ENCODE measurements at regions not wholly inside any gene's neighbourhood (a gene's known extent, or its start where the extent isn't known, plus 50 kb on each side); places are given as distances from the start of the nearest gene placed in this dataset.

- ATAC-seq = peak; percentile 73
Measured at GRCh38 chr10:90205340-90205739, 503.9 kb downstream of the KIF20B start.

GRCh38 chr10:90213346-90213745 lies 512.0 kb downstream of the KIF20B start:
- no TSS peak for BruUV-seq (replicated peaks)
- POLR2A ChIA-PET (ENCODE audit: unreplicated experiment) = no interaction called here

More at GRCh38 chr10:90205340-90205739, 503.9 kb downstream of the KIF20B start:
- Histone ChIP-seq H3K79me2 (ENCODE audit: low read length) (no peaks in the 10 kb centered on the region), H3K4me2 (ENCODE audit: low read length) (peak overlapping the region; percentile 49), H4K20me1 (ENCODE audit: low read length) (no peaks in the 10 kb centered on the region), H3K4me1 (ENCODE audit: insufficient read depth, low read length) (peaks cover 22% of the 10 kb centered on the region), H3K4me3 (ENCODE audit: low read length) (no peak overlapping the region), H3K9me3 (ENCODE audit: low read length) (no peaks in the 10 kb centered on the region), H3K9me2 (replicated peaks; ENCODE audit: low read length) (no peaks in the 10 kb centered on the region), H3K27ac (ENCODE audit: low read length) (peak overlapping the region; percentile 80), H2AFZ (ENCODE audit: low read length) (no peak overlapping the region), H3K9ac (ENCODE audit: low read length) (no peak overlapping the region), H3K27me3 (ENCODE audit: low read length) (no peaks in the 10 kb centered on the region), H3F3A (ENCODE audit: low read length, unreplicated experiment) (no peaks in the 10 kb centered on the region), H3K36me3 (ENCODE audit: low read depth, low read length) (no peaks in the 10 kb centered on the region)
- TF ChIP-seq CTCF (conservative IDR thresholded peaks at IDR 0.05; ENCODE audit: low read depth, low read length) (no peak), EZH2 (IDR thresholded peaks at IDR 0.05; ENCODE audit: low read length, unreplicated experiment) (no peak), EZH2phosphoT487 (IDR thresholded peaks at IDR 0.05; ENCODE audit: borderline replicate concordance, low read length) (no peak)
- ChIA-PET CTCF (no interaction called here), POLR2A (ENCODE audit: unreplicated experiment) (no interaction called here)
- DNase-seq = peak; percentile 45
- BruUV-seq (replicated peaks) = no TSS peak
- intact Hi-C loops (cut with micrococcal nuclease) = no loop called here

More at GRCh38 chr10:90213346-90213745, 512.0 kb downstream of the KIF20B start:
- Histone ChIP-seq H3K4me3 (ENCODE audit: low read length) (no peak overlapping the region), H3K27ac (ENCODE audit: low read length) (no peak overlapping the region), H2AFZ (ENCODE audit: low read length) (no peak overlapping the region), H3K27me3 (ENCODE audit: low read length) (no peaks in the 10 kb centered on the region), H4K20me1 (ENCODE audit: low read length) (no peaks in the 10 kb centered on the region), H3K9ac (ENCODE audit: low read length) (no peak overlapping the region), H3K4me2 (ENCODE audit: low read length) (no peak overlapping the region), H3F3A (ENCODE audit: low read length, unreplicated experiment) (no peaks in the 10 kb centered on the region), H3K9me3 (ENCODE audit: low read length) (no peaks in the 10 kb centered on the region), H3K36me3 (ENCODE audit: low read depth, low read length) (no peaks in the 10 kb centered on the region), H3K79me2 (ENCODE audit: low read length) (no peaks in the 10 kb centered on the region), H3K4me1 (ENCODE audit: insufficient read depth, low read length) (peaks cover 9% of the 10 kb centered on the region), H3K9me2 (replicated peaks; ENCODE audit: low read length) (no peaks in the 10 kb centered on the region)
- ATAC-seq = no peak
- no peak for TF ChIP-seq EZH2 (IDR thresholded peaks at IDR 0.05; ENCODE audit: low read length, unreplicated experiment)
- TF ChIP-seq CTCF (conservative IDR thresholded peaks at IDR 0.05; ENCODE audit: low read depth, low read length) = no peak
- no peak for TF ChIP-seq EZH2phosphoT487 (IDR thresholded peaks at IDR 0.05; ENCODE audit: borderline replicate concordance, low read length)
- DNase-seq = no peak
- CTCF ChIA-PET = no interaction called here
- intact Hi-C loops (cut with micrococcal nuclease) = no loop called here
